H1 (cell line): ENCODE measurements at regions not wholly inside any gene's neighbourhood (a gene's known extent, or its start where the extent isn't known, plus 50 kb on each side); places are given as distances from the start of the nearest gene placed in this dataset.

Experiments
- CTCF ChIA-PET: fragments of 300-600 bp; sonication (Branson Sonifier 250); formaldehyde crosslinking; loops from one replicate; lab custom pipeline; 2021; ENCODE audit not compliant: partially characterized antibody; lab: Charles Lee
- POLR2A ChIA-PET: fragments of 300-600 bp; sonication (Branson Sonifier 250); formaldehyde crosslinking; loops from one replicate; lab custom pipeline; 2021; ENCODE audit warnings: inconsistent platforms; ENCODE audit not compliant: partially characterized antibody; lab: Charles Lee
- DNase-seq, 2 experiments: peaks; one replicate each; pipeline versions ENCODE4 v3.0.0 to v3.0.0-alpha.2; 2010 to 2022; ENCODE audit warnings: low spot score in 2 of 2, low read depth in 1 of 2, mixed read lengths in 1 of 2
- FAIRE-seq: peaks from 2 replicates; lab custom pipeline; 2011; peaks lifted over from hg19 to GRCh38; lab: Jason Lieb, UNC
- H2AFZ ChIP-seq: 2 replicates; pipeline ENCODE4 v1.8.1; 2012; ENCODE audit warnings: low read length, inconsistent platforms
- H2AK5ac ChIP-seq: 2 replicates; pipeline ENCODE4 v1.6.1; 2013; ENCODE audit warnings: low read depth, low read length
- H2BK120ac ChIP-seq: replicated peaks from 2 replicates; pipeline ENCODE3; 2013; ENCODE audit warnings: low read depth, low read length, inconsistent platforms
- H2BK12ac ChIP-seq: 2 replicates; pipeline ENCODE4 v1.6.1; 2013; ENCODE audit warnings: low read depth, low read length
- H2BK15ac ChIP-seq: 2 replicates; pipeline ENCODE4 v1.6.1; 2013; ENCODE audit warnings: low read length
- H2BK20ac ChIP-seq: 2 replicates; pipeline ENCODE4 v1.6.1; 2013; ENCODE audit warnings: low read length
- H2BK5ac ChIP-seq: 2 replicates; pipeline ENCODE4 v1.6.1; 2013; ENCODE audit warnings: low read depth, low read length
- H3K14ac ChIP-seq: 2 replicates; pipeline ENCODE4 v1.6.1; 2013; ENCODE audit warnings: inconsistent platforms; ENCODE audit not compliant: insufficient read length
- H3K18ac ChIP-seq: 2 replicates; pipeline ENCODE4 v1.6.1; 2013; ENCODE audit warnings: low read length; ENCODE audit errors: extremely low read depth
- H3K23ac ChIP-seq: 2 replicates; pipeline ENCODE4 v1.6.1; 2013; ENCODE audit warnings: inconsistent platforms; ENCODE audit not compliant: insufficient read length
- H3K23me2 ChIP-seq: 2 replicates; pipeline ENCODE4 v1.6.1; 2013; ENCODE audit warnings: low read depth, low read length
- H3K27ac ChIP-seq: 2 replicates; pipeline ENCODE4 v1.6.1; 2011; ENCODE audit warnings: low read depth, low read length, inconsistent platforms
- H3K27me3 ChIP-seq, 4 experiments: replicated peaks in 1 of 4; 1 replicate in 1 of 4; 2 replicates in 3 of 4; pipeline versions ENCODE4 v1.6.1 to v1.8.1; 2011 to 2013; ENCODE audit warnings: low read length in 3 of 4, mild to moderate bottlenecking in 3 of 4, inconsistent platforms in 2 of 4, mixed read lengths in 2 of 4, moderate library complexity in 1 of 4; ENCODE audit not compliant: control insufficient read depth in 3 of 4, insufficient read depth in 3 of 4; ENCODE audit errors: extremely low read depth in 1 of 4
- H3K36me3 ChIP-seq, 4 experiments: 2 replicates each; pipeline versions ENCODE4 v1.6.1 to v1.8.1; 2011 to 2013; ENCODE audit warnings: mild to moderate bottlenecking in 4 of 4, low read length in 3 of 4, moderate library complexity in 2 of 4, control low read depth in 1 of 4, inconsistent platforms in 1 of 4; ENCODE audit not compliant: insufficient read depth in 4 of 4, control insufficient read depth in 2 of 4
- H3K4ac ChIP-seq: replicated peaks from 2 replicates; pipeline ENCODE3; 2013; ENCODE audit warnings: low read length, low read depth, mixed read lengths, inconsistent platforms; ENCODE audit not compliant: insufficient read length
- H3K4me1 ChIP-seq, 4 experiments: replicated peaks in 1 of 4; 1 replicate in 1 of 4; 2 replicates in 3 of 4; pipeline versions ENCODE4 v1.6.1 to v1.8.1; 2011 to 2013; ENCODE audit warnings: low read length in 3 of 4, inconsistent platforms in 2 of 4, mixed read lengths in 1 of 4; ENCODE audit not compliant: insufficient read depth in 4 of 4, control insufficient read depth in 3 of 4
- H3K4me2 ChIP-seq, 2 experiments: 2 replicates each; pipeline versions ENCODE4 v1.6.1 to v1.8.1; 2011 to 2013; ENCODE audit warnings: low read depth in 2 of 2, low read length in 2 of 2, control low read depth in 1 of 2, inconsistent platforms in 1 of 2, mild to moderate bottlenecking in 1 of 2; ENCODE audit not compliant: insufficient read depth in 1 of 2
- H3K4me3 ChIP-seq, 4 experiments: fragments of 200-600, 300-600 bp in 1 of 4; sonication (generic), shearing (Covaris generic), sonication (Bioruptor Twin) in 1 of 4; 2 replicates each; pipeline versions ENCODE4 v1.5.1 to v1.8.1; 2011 to 2016; ENCODE audit warnings: low read length in 4 of 4, low read depth in 3 of 4, control low read depth in 2 of 4, inconsistent platforms in 2 of 4, mild to moderate bottlenecking in 2 of 4, mixed read lengths in 1 of 4, moderate library complexity in 1 of 4; ENCODE audit not compliant: insufficient read depth in 2 of 4; ENCODE audit errors: extremely low read depth in 1 of 4
- H3K56ac ChIP-seq: replicated peaks from 2 replicates; pipeline ENCODE3; 2013; ENCODE audit warnings: low read depth, mild to moderate bottlenecking, mixed read lengths, low read length, inconsistent platforms; ENCODE audit not compliant: insufficient read length
- H3K79me1 ChIP-seq: 2 replicates; pipeline ENCODE4 v1.6.1; 2013; ENCODE audit warnings: low read depth, low read length, control low read depth
- H3K79me2 ChIP-seq, 2 experiments: 2 replicates each; pipeline versions ENCODE4 v1.6.1 to v1.8.1; 2012 to 2013; ENCODE audit warnings: low read length in 2 of 2, mild to moderate bottlenecking in 2 of 2, inconsistent platforms in 1 of 2; ENCODE audit not compliant: insufficient read depth in 2 of 2, control insufficient read depth in 1 of 2
- H3K9ac ChIP-seq, 4 experiments: replicated peaks in 1 of 4; 1 replicate in 1 of 4; 2 replicates in 3 of 4; pipeline versions ENCODE4 v1.6.1 to v1.8.1; 2011 to 2013; ENCODE audit warnings: low read depth in 3 of 4, low read length in 3 of 4, control low read depth in 2 of 4, mild to moderate bottlenecking in 2 of 4, moderate library complexity in 2 of 4, inconsistent platforms in 1 of 4; ENCODE audit errors: extremely low read depth in 1 of 4
- H3K9me3 ChIP-seq, 2 experiments: 2 replicates each; pipeline versions ENCODE4 v1.6.1 to v1.8.1; 2012 to 2013; ENCODE audit warnings: mild to moderate bottlenecking in 2 of 2, moderate library complexity in 2 of 2, control low read depth in 1 of 2, inconsistent platforms in 1 of 2, low read depth in 1 of 2, low read length in 1 of 2, mixed read lengths in 1 of 2; ENCODE audit not compliant: insufficient read depth in 2 of 2
- H4K20me1 ChIP-seq, 2 experiments: replicated peaks in 1 of 2; 2 replicates each; pipeline versions ENCODE3 to v1.8.1; 2011 to 2013; ENCODE audit warnings: inconsistent platforms in 2 of 2, low read length in 2 of 2, mild to moderate bottlenecking in 1 of 2; ENCODE audit not compliant: insufficient read depth in 2 of 2, control insufficient read depth in 1 of 2
- H4K5ac ChIP-seq: 2 replicates; pipeline ENCODE4 v1.6.1; 2013; ENCODE audit warnings: low read length, low read depth, mixed read lengths, inconsistent platforms; ENCODE audit not compliant: insufficient read length
- H4K8ac ChIP-seq: 2 replicates; pipeline ENCODE4 v1.8.0; 2013; ENCODE audit warnings: mild to moderate bottlenecking, moderate library complexity, low read length, inconsistent platforms; ENCODE audit not compliant: insufficient read depth; ENCODE audit errors: extremely low read depth
- H4K91ac ChIP-seq: replicated peaks from 2 replicates; pipeline ENCODE3; 2013; ENCODE audit warnings: low read length, mixed read lengths, inconsistent platforms; ENCODE audit not compliant: insufficient read length
- CBX5 ChIP-seq: fragments of 300-800, 300-1000 bp; sonication (generic); IDR thresholded peaks from 2 replicates; pipeline ENCODE4 v1.7.1; 2016; ENCODE audit warnings: antibody characterized with exemption, low read length, low read depth
- CTBP2 ChIP-seq: IDR thresholded peaks from 2 replicates; pipeline ENCODE4 v1.7.0; 2011; ENCODE audit warnings: borderline replicate concordance, mild to moderate bottlenecking, moderate library complexity, mixed read lengths, low read length; ENCODE audit not compliant: insufficient read depth, insufficient read length
- EZH2 ChIP-seq: fragments of 200-600 bp; sonication (generic); IDR thresholded peaks from 2 replicates; pipeline ENCODE4 v1.7.1; 2012; ENCODE audit warnings: low read depth, mild to moderate bottlenecking, moderate library complexity, low read length, inconsistent platforms; ENCODE audit not compliant: severe bottlenecking
- MAFK ChIP-seq: IDR thresholded peaks from 2 replicates; pipeline ENCODE4 v1.6.1; 2012; ENCODE audit warnings: low read depth, mild to moderate bottlenecking, improper control_type of control experiment, low read length
- NRF1 ChIP-seq: IDR thresholded peaks from 2 replicates; pipeline ENCODE4 v1.6.1; 2011; ENCODE audit warnings: mild to moderate bottlenecking, low read depth, low read length, improper control_type of control experiment
- SAP30 ChIP-seq: fragments of 300-600 bp; sonication (generic); IDR thresholded peaks from 2 replicates; pipeline ENCODE4 v1.7.1; 2012; ENCODE audit warnings: low read length, moderate library complexity, mild to moderate bottlenecking, inconsistent platforms; ENCODE audit not compliant: insufficient read depth, insufficient replicate concordance
- SRF ChIP-seq: IDR thresholded peaks from 2 replicates; pipeline ENCODE4 v1.6.1; 2011; ENCODE audit warnings: mild to moderate bottlenecking, low read depth, low read length, moderate library complexity
- ZNF274 ChIP-seq: IDR thresholded peaks from 2 replicates; pipeline ENCODE4 v1.7.0; 2012; ENCODE audit warnings: low read length, borderline replicate concordance; ENCODE audit errors: extremely low read depth
- WGBS, 2 experiments: shearing (Covaris generic) in 1 of 2; methylation state at CpG; one replicate each; pipeline versions ENCODE4 v1.1.6 to v1.1.7; 2013 to 2015; ENCODE audit warnings: low lambda C conversion rate in 2 of 2, mixed read lengths in 2 of 2, inconsistent platforms in 1 of 2, low coverage in 1 of 2, missing lambda C conversion rate in 1 of 2; ENCODE audit not compliant: insufficient replicate concordance in 2 of 2, insufficient coverage in 1 of 2, insufficient read length in 1 of 2; ENCODE audit errors: extremely low coverage in 1 of 2, missing lambda C conversion rate in 1 of 2; 5-methylcytosine and 5-hydroxymethylcytosine counted together

DNA sequence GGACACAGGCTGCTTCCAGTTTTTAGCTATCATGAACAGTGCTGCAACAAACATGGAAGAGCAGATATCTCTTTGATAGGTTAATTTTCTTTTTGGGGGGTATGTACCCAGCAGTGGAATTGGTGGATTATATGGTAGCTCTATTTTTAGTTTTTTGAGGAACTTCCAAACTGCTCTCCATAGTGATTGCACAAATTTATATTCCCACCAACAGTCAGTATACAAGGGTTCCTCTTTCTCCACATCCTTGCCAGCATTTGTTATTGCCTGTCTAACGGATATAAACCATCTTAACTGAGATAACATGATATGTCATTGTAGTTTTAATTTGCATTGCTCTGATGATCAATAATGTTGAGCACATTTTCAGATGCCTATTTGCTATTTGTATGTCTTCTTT is 237.6 kb downstream of the MMUT start (continued):
- no peak for TF ChIP-seq ZNF274

DNA sequence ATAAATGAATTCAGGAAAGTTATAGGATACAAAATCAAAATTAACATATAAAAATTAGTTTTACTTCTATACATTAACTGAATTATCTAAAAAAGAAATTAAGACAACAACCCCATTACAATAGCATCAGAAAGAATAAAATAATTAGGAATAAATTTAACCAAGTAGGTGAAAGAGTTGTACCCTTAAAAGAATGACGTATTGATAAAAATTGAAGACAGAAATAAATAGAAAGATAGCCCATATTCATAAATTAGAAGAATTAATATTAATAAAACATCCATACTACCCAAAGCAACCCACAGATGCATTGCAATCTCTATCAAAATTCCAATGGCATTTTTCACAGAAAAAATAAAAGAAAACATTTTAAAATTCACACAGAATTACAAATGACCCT is 242.8 kb downstream of the MMUT start:
- Histone ChIP-seq H2BK20ac (no peak overlapping the region), H3K9me3 (0 out of 4 replicates have a peak, but pooled peaks cover 0 to 3% of the 10 kb centered on the region in 2 experiments), H2BK5ac (no peak overlapping the region), H3K27me3 (no peaks in the 10 kb centered on the region), H4K8ac (no peak overlapping the region), H3K36me3 (no peaks in the 10 kb centered on the region), H3K27ac (no peak overlapping the region), H3K23me2 (no peaks in the 10 kb centered on the region), H3K79me1 (no peaks in the 10 kb centered on the region), H3K9ac (no peak overlapping the region), H4K91ac (no peak overlapping the region), H3K4me2 (no peak overlapping the region), H2AFZ (no peak overlapping the region), H3K4me1 (no peaks in the 10 kb centered on the region), H2BK12ac (no peak overlapping the region), H4K20me1 (no peaks in the 10 kb centered on the region), H2AK5ac (no peak overlapping the region), H4K5ac (no peak overlapping the region), H3K14ac (no peak overlapping the region), H2BK15ac (no peak overlapping the region), H3K79me2 (no peaks in the 10 kb centered on the region), H3K4me3 (no peak overlapping the region), H3K4ac (no peak overlapping the region), H2BK120ac (no peak overlapping the region), H3K23ac (no peak overlapping the region), H3K56ac (no peak overlapping the region), H3K18ac (no peak overlapping the region)
- 83% methylated on average over 1 of the region's 1 CpG; no CpG with 5 or more reads in 1 of the 2 experiments for WGBS, 2 experiments
- FAIRE-seq: no peak
- TF ChIP-seq MAFK (no peak), SAP30 (no peak), SRF (no peak), NRF1 (no peak), CTBP2 (no peak), EZH2 (no peak), CBX5 (no peak)
- ChIA-PET CTCF (no interaction called here), POLR2A (no interaction called here)
- no peak for DNase-seq
